Nephron (organoid): ENCODE measurements at regions not wholly inside any gene's neighbourhood (a gene's known extent, or its start where the extent isn't known, plus 50 kb on each side); places are given as distances from the start of the nearest gene placed in this dataset.

ENCODE experiments used
- H3K27ac Mint-ChIP-seq, 3 experiments: 2 replicates each; pipeline ENCODE4 v1.8.0; 2020; ENCODE audit warnings: mixed read lengths in 3 of 3, mild to moderate bottlenecking in 2 of 3, moderate library complexity in 1 of 3
- H3K27me3 Mint-ChIP-seq: 2 replicates; pipeline ENCODE4 v1.8.0; 2021; ENCODE audit warnings: low read depth, mild to moderate bottlenecking, moderate library complexity, mixed read lengths
- H3K36me3 Mint-ChIP-seq: 2 replicates; pipeline ENCODE4 v1.8.0; 2020; ENCODE audit warnings: low read depth, mixed read lengths
- H3K4me1 Mint-ChIP-seq: 2 replicates; pipeline ENCODE4 v1.8.0; 2020; ENCODE audit warnings: mixed read lengths
- H3K4me3 Mint-ChIP-seq, 3 experiments: 2 replicates each; pipeline ENCODE4 v1.8.0; 2020; ENCODE audit warnings: mild to moderate bottlenecking in 3 of 3, mixed read lengths in 3 of 3, moderate library complexity in 2 of 3
- H3K9me3 Mint-ChIP-seq: 2 replicates; pipeline ENCODE4 v1.8.0; 2020; ENCODE audit warnings: mixed read lengths
- TF ChIP-seq, protein P1 (sequence below), 3 experiments: fragments of 200-600 bp; sonication (generic); IDR thresholded peaks; one replicate each; pipeline ENCODE4 v1.5.0; 2021; ENCODE audit warnings: antibody characterized with exemption in 3 of 3; ENCODE audit not compliant: unreplicated experiment in 3 of 3

GRCh38 chr10:49463605-49464004, 67.7 kb upstream of the DRGX start:
- Mint-ChIP-seq H3K9me3 (peaks cover 17% of the 10 kb centered on the region), H3K4me1 (no peaks in the 10 kb centered on the region), H3K36me3 (peaks cover 80% of the 10 kb centered on the region), H3K27me3 (no peaks in the 10 kb centered on the region), H3K27ac (no peak overlapping the region), H3K4me3 (no peak overlapping the region)
- TF ChIP-seq, protein P1, sequence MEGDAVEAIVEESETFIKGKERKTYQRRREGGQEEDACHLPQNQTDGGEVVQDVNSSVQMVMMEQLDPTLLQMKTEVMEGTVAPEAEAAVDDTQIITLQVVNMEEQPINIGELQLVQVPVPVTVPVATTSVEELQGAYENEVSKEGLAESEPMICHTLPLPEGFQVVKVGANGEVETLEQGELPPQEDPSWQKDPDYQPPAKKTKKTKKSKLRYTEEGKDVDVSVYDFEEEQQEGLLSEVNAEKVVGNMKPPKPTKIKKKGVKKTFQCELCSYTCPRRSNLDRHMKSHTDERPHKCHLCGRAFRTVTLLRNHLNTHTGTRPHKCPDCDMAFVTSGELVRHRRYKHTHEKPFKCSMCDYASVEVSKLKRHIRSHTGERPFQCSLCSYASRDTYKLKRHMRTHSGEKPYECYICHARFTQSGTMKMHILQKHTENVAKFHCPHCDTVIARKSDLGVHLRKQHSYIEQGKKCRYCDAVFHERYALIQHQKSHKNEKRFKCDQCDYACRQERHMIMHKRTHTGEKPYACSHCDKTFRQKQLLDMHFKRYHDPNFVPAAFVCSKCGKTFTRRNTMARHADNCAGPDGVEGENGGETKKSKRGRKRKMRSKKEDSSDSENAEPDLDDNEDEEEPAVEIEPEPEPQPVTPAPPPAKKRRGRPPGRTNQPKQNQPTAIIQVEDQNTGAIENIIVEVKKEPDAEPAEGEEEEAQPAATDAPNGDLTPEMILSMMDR (IDR thresholded peaks at IDR 0.05; ENCODE audit: unreplicated experiment in 3 of 3), result no peak

DNA sequence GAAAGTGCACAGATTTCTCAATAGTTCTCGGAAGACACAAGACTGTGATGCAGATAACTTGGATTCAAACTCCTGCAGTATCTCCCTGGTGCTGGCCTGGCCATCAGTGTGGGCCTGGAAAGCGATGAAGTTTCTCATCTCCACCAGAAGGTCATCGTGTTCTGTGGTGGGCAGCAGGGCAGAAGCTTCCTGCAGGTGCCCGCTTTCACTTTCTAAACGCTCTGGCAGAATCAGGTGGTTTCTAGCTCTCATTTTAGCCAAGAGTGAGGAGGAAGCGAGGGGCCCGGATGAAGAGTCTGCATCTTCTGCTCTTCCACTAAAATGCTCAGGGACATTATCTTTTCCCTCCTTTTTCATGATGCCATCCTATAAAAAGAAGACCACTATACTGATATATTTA, 63.0 kb upstream of the DRGX start:
- Mint-ChIP-seq H3K36me3 (peaks cover 74% of the 10 kb centered on the region), H3K4me3 (no peak overlapping the region)

GRCh38 chr10:49457686-49458085, 61.8 kb upstream of the DRGX start:
- TF ChIP-seq, protein P1 (IDR thresholded peaks at IDR 0.05; ENCODE audit: unreplicated experiment in 3 of 3), result no peak
- peaks cover 18% of the 10 kb centered on the region for H3K9me3 Mint-ChIP-seq

More for the DNA sequence above, 63.0 kb upstream of the DRGX start:
- no peaks in the 10 kb centered on the region for H3K27me3 Mint-ChIP-seq
- no peak overlapping the region for H3K27ac Mint-ChIP-seq
- no peaks in the 10 kb centered on the region for H3K4me1 Mint-ChIP-seq
- H3K9me3 Mint-ChIP-seq, result peaks cover 13% of the 10 kb centered on the region
- TF ChIP-seq, protein P1 (IDR thresholded peaks at IDR 0.05; ENCODE audit: unreplicated experiment in 3 of 3), result no peak

DNA sequence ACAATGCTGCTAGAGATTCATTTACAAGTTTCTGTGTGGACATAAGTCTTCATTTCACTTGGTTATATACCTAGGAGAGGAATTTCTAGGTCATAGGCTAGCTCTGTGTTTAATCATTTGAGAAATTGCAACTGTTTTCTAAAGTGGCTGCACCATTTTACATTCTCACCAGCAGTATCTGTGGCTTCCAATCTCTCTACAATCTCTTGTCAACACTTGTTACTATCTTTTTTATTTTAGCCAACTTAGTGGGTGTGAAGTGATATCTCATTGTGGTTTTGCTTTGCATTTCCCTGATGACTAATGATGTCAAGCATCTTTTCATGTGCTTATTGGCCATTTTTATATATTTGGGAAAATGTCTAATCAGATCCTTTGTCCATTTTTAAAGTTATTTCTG, 53.0 kb upstream of the DRGX start:
- Mint-ChIP-seq H3K27ac (no peak overlapping the region), H3K9me3 (peaks cover 53% of the 10 kb centered on the region), H3K4me1 (no peaks in the 10 kb centered on the region), H3K36me3 (peaks cover 32% of the 10 kb centered on the region), H3K4me3 (no peak overlapping the region), H3K27me3 (no peaks in the 10 kb centered on the region)
- TF ChIP-seq, protein P1 (IDR thresholded peaks at IDR 0.05; ENCODE audit: unreplicated experiment in 3 of 3), result no peak

More at GRCh38 chr10:49457686-49458085, 61.8 kb upstream of the DRGX start:
- Mint-ChIP-seq H3K27ac (no peak overlapping the region), H3K27me3 (no peaks in the 10 kb centered on the region), H3K36me3 (peaks cover 71% of the 10 kb centered on the region), H3K4me1 (no peaks in the 10 kb centered on the region), H3K4me3 (no peak overlapping the region)

DNA sequence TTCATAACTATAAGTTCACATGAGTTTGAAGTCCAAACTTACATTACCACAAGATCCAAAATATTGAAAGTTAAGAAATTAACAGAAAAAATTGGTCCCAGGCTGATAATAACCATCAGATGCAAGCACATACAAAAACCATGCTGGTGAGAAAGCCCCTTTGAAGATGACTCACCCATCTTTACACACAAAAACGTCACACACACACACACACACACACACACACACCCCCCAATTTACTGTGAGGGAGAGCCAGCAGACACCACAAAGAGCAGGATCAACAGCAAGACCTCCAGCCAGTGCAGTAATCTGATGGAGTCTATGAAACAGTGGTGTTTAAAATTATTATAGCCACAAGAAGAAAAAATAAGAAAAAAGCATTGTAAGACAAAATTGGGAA, 50.1 kb upstream of the DRGX start:
- Mint-ChIP-seq H3K27ac (no peak overlapping the region), H3K27me3 (no peaks in the 10 kb centered on the region), H3K4me3 (no peak overlapping the region), H3K4me1 (no peaks in the 10 kb centered on the region), H3K36me3 (peaks cover 14% of the 10 kb centered on the region), H3K9me3 (peaks cover 29% of the 10 kb centered on the region)
- TF ChIP-seq, protein P1 (IDR thresholded peaks at IDR 0.05; ENCODE audit: unreplicated experiment in 3 of 3), result no peak
